NCI-H1092 treated with DMSO at 0.1 percent for 48 hours (cell line): ENCODE measurements at regions not wholly inside any gene's neighbourhood (a gene's known extent, or its start where the extent isn't known, plus 50 kb on each side); places are given as distances from the start of the nearest gene placed in this dataset.
"Not testable (repeated sequence)": the region's sequence is repeated elsewhere in the genome, so short reads cannot be mapped to it uniquely, and the experiment has no call there.

Source experiments
- DNase-seq: peaks from one replicate; lab custom pipeline; 2025; lab: John Stamatoyannopoulos, UW

- DNase-seq = no peak
Measured at GRCh38 chr2:129912066-129912820, 67.2 kb upstream of the RAB6C start.

- no peak for DNase-seq
Measured at GRCh38 chr2:129912871-129913694, 66.4 kb upstream of the RAB6C start.

- DNase-seq = no peak
Measured at GRCh38 chr2:129913695-129914495, 65.6 kb upstream of the RAB6C start.

GRCh38 chr2:129914538-129915302 is 64.7 kb upstream of the RAB6C start:
- no peak for DNase-seq

GRCh38 chr2:129915303-129915840 is 64.1 kb upstream of the RAB6C start:
- no peak for DNase-seq

- no peak for DNase-seq
Measured at GRCh38 chr2:129918604-129919003, 60.9 kb upstream of the RAB6C start.

- DNase-seq = peak; percentile 14
Measured at GRCh38 chr2:129922571-129923264, 56.7 kb upstream of the RAB6C start.

- DNase-seq = peak; percentile 40
Measured at GRCh38 chr2:129923265-129924091, 56.0 kb upstream of the RAB6C start.

GRCh38 chr2:129924115-129924514 is 55.4 kb upstream of the RAB6C start:
- DNase-seq = not testable (repeated sequence)

GRCh38 chr2:129925381-129925780 is 54.1 kb upstream of the RAB6C start:
- DNase-seq = no peak

- no peak for DNase-seq
Measured at GRCh38 chr2:129927696-129928095, 51.8 kb upstream of the RAB6C start.

- no peak for DNase-seq
Measured at GRCh38 chr2:129929321-129930290, 49.9 kb upstream of the RAB6C start.
